ENCODE measurements at regions not wholly inside any gene's neighbourhood (a gene's known extent, or its start where the extent isn't known, plus 50 kb on each side); places are given as distances from the start of the nearest gene placed in this dataset.

- Histone ChIP-seq H3K27ac (no peak overlapping the region), H3K36me3 (no peaks in the 10 kb centered on the region), H3K9me3 (no peaks in the 10 kb centered on the region), H3K4me1 (no peaks in the 10 kb centered on the region), H3K4me3 (no peak overlapping the region), H3K27me3 (no peaks in the 10 kb centered on the region)
- intact Hi-C loops (cut with DNase I; ENCODE audit: low total_unique reads): no loop called here
- no peak for DNase-seq
- TF ChIP-seq CTCF (IDR thresholded peaks at IDR 0.05) (no peak), POLR2A (IDR thresholded peaks at IDR 0.05) (no peak)
Observed at GRCh38 chr2:39498786-39499185, 61.7 kb upstream of the MAP4K3 start.

GRCh38 chr2:39499336-39499735, 62.3 kb upstream of the MAP4K3 start:
- TF ChIP-seq CTCF (IDR thresholded peaks at IDR 0.05) (no peak), POLR2A (IDR thresholded peaks at IDR 0.05) (no peak)
- H3K27ac ChIP-seq: no peak overlapping the region
- H3K9me3 ChIP-seq: no peaks in the 10 kb centered on the region
- no peaks in the 10 kb centered on the region for H3K36me3 ChIP-seq
- intact Hi-C loops (cut with DNase I; ENCODE audit: low total_unique reads): no loop called here
- DNase-seq: no peak
- no peak overlapping the region for H3K4me3 ChIP-seq
- H3K4me1 ChIP-seq: no peaks in the 10 kb centered on the region
- no peaks in the 10 kb centered on the region for H3K27me3 ChIP-seq

GRCh38 chr2:39501412-39501811, 64.3 kb upstream of the MAP4K3 start:
- Histone ChIP-seq H3K27me3 (no peaks in the 10 kb centered on the region), H3K27ac (no peak overlapping the region), H3K4me3 (no peak overlapping the region), H3K4me1 (no peaks in the 10 kb centered on the region), H3K9me3 (no peaks in the 10 kb centered on the region), H3K36me3 (no peaks in the 10 kb centered on the region)
- intact Hi-C loops (cut with DNase I; ENCODE audit: low total_unique reads): no loop called here
- TF ChIP-seq CTCF (IDR thresholded peaks at IDR 0.05): no peak
- no peak for TF ChIP-seq POLR2A (IDR thresholded peaks at IDR 0.05)
- DNase-seq: no peak

- Histone ChIP-seq H3K4me1 (peaks cover 0 to 4% of the 10 kb centered on the region in 2 donors), H3K36me3 (no peaks in the 10 kb centered on the region), H3K27ac (no peak overlapping the region), H3K27me3 (no peaks in the 10 kb centered on the region), H3K9me3 (no peaks in the 10 kb centered on the region), H3K4me3 (no peak overlapping the region)
- no peak for TF ChIP-seq POLR2A (IDR thresholded peaks at IDR 0.05)
- no peak for TF ChIP-seq CTCF (IDR thresholded peaks at IDR 0.05)
- intact Hi-C loops (cut with DNase I; ENCODE audit: low total_unique reads): no loop called here
- DNase-seq: no peak
Observed at GRCh38 chr2:39503277-39503676, 66.2 kb upstream of the MAP4K3 start.

GRCh38 chr2:39504790-39505335, 67.8 kb upstream of the MAP4K3 start:
- H3K4me1 ChIP-seq: peaks cover 0 to 4% of the 10 kb centered on the region in 2 donors
- H3K27me3 ChIP-seq: no peaks in the 10 kb centered on the region
- DNase-seq: peak in 1 of 2 donors; percentile 47
- TF ChIP-seq POLR2A (IDR thresholded peaks at IDR 0.05) (no peak), CTCF (IDR thresholded peaks at IDR 0.05) (no peak)
- no peak overlapping the region for H3K4me3 ChIP-seq
- H3K9me3 ChIP-seq: no peaks in the 10 kb centered on the region
- H3K36me3 ChIP-seq: no peaks in the 10 kb centered on the region
- H3K27ac ChIP-seq: peak overlapping the region; percentile 49 to 68
- intact Hi-C loops (cut with DNase I; ENCODE audit: low total_unique reads): no loop called here

Measured in uterus (tissue), 3 donors.